ENCODE measurements at regions not wholly inside any gene's neighbourhood (a gene's known extent, or its start where the extent isn't known, plus 50 kb on each side); places are given as distances from the start of the nearest gene placed in this dataset.

GRCh38 chr4:138741766-138742377, 273.7 kb upstream of the NOCT start:
- intact Hi-C loops (cut with DNase I, micrococcal nuclease), result no loop called here
- Histone ChIP-seq H3K4me3 (ENCODE audit: low read length) (no peak overlapping the region), H3K9me3 (ENCODE audit: control insufficient read depth in 1 of 2, insufficient read depth in 1 of 2, low read length in 2 of 2) (peaks cover 0 to 8% of the 10 kb centered on the region in 2 experiments), H3K4me1 (ENCODE audit: insufficient read depth, low read length) (no peaks in the 10 kb centered on the region), H3K27me3 (ENCODE audit: control insufficient read depth in 1 of 2, insufficient read depth in 2 of 2, low read length in 2 of 2) (no peaks in the 10 kb centered on the region), H3K27ac (ENCODE audit: low read depth in 1 of 2, low read length in 2 of 2) (no peak overlapping the region), H3K36me3 (ENCODE audit: insufficient read depth, low read length) (no peaks in the 10 kb centered on the region)
- H3K27me3 Mint-ChIP-seq, result no peaks in the 10 kb centered on the region
- no peak for TF ChIP-seq CTCF (IDR thresholded peaks at IDR 0.05)
- no peaks in the 10 kb centered on the region for H3K4me1 Mint-ChIP-seq (ENCODE audit: low read depth)
- ChIA-PET POLR2A (no interaction called here), CTCF (no interaction called here)
- no peaks in the 10 kb centered on the region for H3K9me3 Mint-ChIP-seq
- no peak overlapping the region for H3K4me3 Mint-ChIP-seq
- DNase-seq (no peak), ATAC-seq (ENCODE audit: poor library complexity) (no peak)
- no peak overlapping the region for H3K27ac Mint-ChIP-seq
- no peaks in the 10 kb centered on the region for H3K36me3 Mint-ChIP-seq (ENCODE audit: low read depth)

- intact Hi-C loops (cut with DNase I, micrococcal nuclease), result no loop called here
- no peak overlapping the region for H3K4me3 ChIP-seq (ENCODE audit: low read length)
- Mint-ChIP-seq H3K4me3 (no peak overlapping the region), H3K9me3 (no peaks in the 10 kb centered on the region), H3K27ac (no peak overlapping the region), H3K36me3 (ENCODE audit: low read depth) (no peaks in the 10 kb centered on the region), H3K4me1 (ENCODE audit: low read depth) (no peaks in the 10 kb centered on the region), H3K27me3 (no peaks in the 10 kb centered on the region)
- no peaks in the 10 kb centered on the region for H3K36me3 ChIP-seq (ENCODE audit: insufficient read depth, low read length)
- peaks cover 0 to 8% of the 10 kb centered on the region in 2 experiments for H3K9me3 ChIP-seq (ENCODE audit: control insufficient read depth in 1 of 2, insufficient read depth in 1 of 2, low read length in 2 of 2)
- TF ChIP-seq CTCF (IDR thresholded peaks at IDR 0.05), result no peak
- ATAC-seq (ENCODE audit: poor library complexity) (no peak), DNase-seq (no peak)
- ChIA-PET CTCF (no interaction called here), POLR2A (no interaction called here)
- no peaks in the 10 kb centered on the region for H3K27me3 ChIP-seq (ENCODE audit: control insufficient read depth in 1 of 2, insufficient read depth in 2 of 2, low read length in 2 of 2)
- H3K4me1 ChIP-seq (ENCODE audit: insufficient read depth, low read length), result no peaks in the 10 kb centered on the region
- H3K27ac ChIP-seq (ENCODE audit: low read depth in 1 of 2, low read length in 2 of 2), result no peak overlapping the region
Measured at GRCh38 chr4:138740816-138741745, 274.5 kb upstream of the NOCT start.

- intact Hi-C loops (cut with DNase I, micrococcal nuclease), result no loop called here
- Mint-ChIP-seq H3K36me3 (ENCODE audit: low read depth) (no peaks in the 10 kb centered on the region), H3K4me3 (no peak overlapping the region), H3K9me3 (no peaks in the 10 kb centered on the region), H3K27me3 (no peaks in the 10 kb centered on the region), H3K27ac (no peak overlapping the region), H3K4me1 (ENCODE audit: low read depth) (no peaks in the 10 kb centered on the region)
- no peak overlapping the region for H3K27ac ChIP-seq (ENCODE audit: low read depth in 1 of 2, low read length in 2 of 2)
- no peaks in the 10 kb centered on the region for H3K27me3 ChIP-seq (ENCODE audit: control insufficient read depth in 1 of 2, insufficient read depth in 2 of 2, low read length in 2 of 2)
- CTCF ChIA-PET, result no interaction called here
- no peaks in the 10 kb centered on the region for H3K36me3 ChIP-seq (ENCODE audit: insufficient read depth, low read length)
- DNase-seq (no peak), ATAC-seq (ENCODE audit: poor library complexity) (no peak)
- H3K9me3 ChIP-seq (ENCODE audit: control insufficient read depth in 1 of 2, insufficient read depth in 1 of 2, low read length in 2 of 2), result peaks cover 0 to 5% of the 10 kb centered on the region in 2 experiments
- POLR2A ChIA-PET, result no interaction called here
- TF ChIP-seq CTCF (IDR thresholded peaks at IDR 0.05), result no peak
- no peaks in the 10 kb centered on the region for H3K4me1 ChIP-seq (ENCODE audit: insufficient read depth, low read length)
- H3K4me3 ChIP-seq (ENCODE audit: low read length), result no peak overlapping the region
Measured at GRCh38 chr4:138736362-138736761, 279.2 kb upstream of the NOCT start.

All from CD4-positive, alpha-beta T cell (primary cell).